ENCODE measurements at regions not wholly inside any gene's neighbourhood (a gene's known extent, or its start where the extent isn't known, plus 50 kb on each side); places are given as distances from the start of the nearest gene placed in this dataset.
"Not testable (repeated sequence)": the region's sequence is repeated elsewhere in the genome, so short reads cannot be mapped to it uniquely, and the experiment has no call there.

- not testable (repeated sequence) for H3K4me1 ChIP-seq (ENCODE audit: control insufficient read depth, insufficient read depth, low read length, poor library complexity, severe bottlenecking); H3K4me3 ChIP-seq (ENCODE audit: low read depth, low read length); H3K9me3 Mint-ChIP-seq; DNase-seq; H3K27me3 ChIP-seq (ENCODE audit: control insufficient read depth, insufficient read depth, low read length); H3K27me3 Mint-ChIP-seq; H3K4me3 Mint-ChIP-seq; H3K9me3 ChIP-seq (ENCODE audit: control insufficient read depth in 2 of 2, low read length in 2 of 2); H3K36me3 Mint-ChIP-seq; H3K27ac Mint-ChIP-seq; H3K27ac ChIP-seq (ENCODE audit: insufficient read depth, low read length, poor library complexity, severe bottlenecking); H3K36me3 ChIP-seq (ENCODE audit: control insufficient read depth, insufficient read depth, low read length); ATAC-seq (ENCODE audit: low read depth in 2 of 2); H3K4me1 Mint-ChIP-seq
Measured at GRCh38 chr2:91520523-91520922, 2829.1 kb downstream of the RPIA start.

GRCh38 chr2:91520972-91521535, 2829.6 kb downstream of the RPIA start:
- not testable (repeated sequence) for H3K4me1 Mint-ChIP-seq; H3K27ac Mint-ChIP-seq; H3K4me1 ChIP-seq (ENCODE audit: control insufficient read depth, insufficient read depth, low read length, poor library complexity, severe bottlenecking); ATAC-seq (ENCODE audit: low read depth in 2 of 2); H3K9me3 ChIP-seq (ENCODE audit: control insufficient read depth in 2 of 2, low read length in 2 of 2); H3K36me3 ChIP-seq (ENCODE audit: control insufficient read depth, insufficient read depth, low read length); H3K4me3 ChIP-seq (ENCODE audit: low read depth, low read length); H3K9me3 Mint-ChIP-seq; H3K27me3 ChIP-seq (ENCODE audit: control insufficient read depth, insufficient read depth, low read length); H3K36me3 Mint-ChIP-seq; H3K4me3 Mint-ChIP-seq; H3K27ac ChIP-seq (ENCODE audit: insufficient read depth, low read length, poor library complexity, severe bottlenecking); DNase-seq; H3K27me3 Mint-ChIP-seq

- H3K9me3 ChIP-seq (ENCODE audit: control insufficient read depth in 2 of 2, low read length in 2 of 2); ATAC-seq (ENCODE audit: low read depth in 2 of 2); H3K4me1 Mint-ChIP-seq; H3K9me3 Mint-ChIP-seq; H3K4me3 ChIP-seq (ENCODE audit: low read depth, low read length); H3K27me3 ChIP-seq (ENCODE audit: control insufficient read depth, insufficient read depth, low read length); H3K4me1 ChIP-seq (ENCODE audit: control insufficient read depth, insufficient read depth, low read length, poor library complexity, severe bottlenecking); H3K27ac Mint-ChIP-seq; DNase-seq; H3K27me3 Mint-ChIP-seq; H3K36me3 ChIP-seq (ENCODE audit: control insufficient read depth, insufficient read depth, low read length); H3K36me3 Mint-ChIP-seq; H3K27ac ChIP-seq (ENCODE audit: insufficient read depth, low read length, poor library complexity, severe bottlenecking); H3K4me3 Mint-ChIP-seq: not testable (repeated sequence)
Measured at GRCh38 chr2:91521944-91522343, 2830.5 kb downstream of the RPIA start.

GRCh38 chr2:91522877-91523276, 2831.4 kb downstream of the RPIA start:
- not testable (repeated sequence) for H3K27me3 Mint-ChIP-seq; H3K36me3 ChIP-seq (ENCODE audit: control insufficient read depth, insufficient read depth, low read length); H3K4me3 ChIP-seq (ENCODE audit: low read depth, low read length); H3K4me3 Mint-ChIP-seq; H3K4me1 Mint-ChIP-seq; H3K9me3 ChIP-seq (ENCODE audit: control insufficient read depth in 2 of 2, low read length in 2 of 2); H3K27me3 ChIP-seq (ENCODE audit: control insufficient read depth, insufficient read depth, low read length); H3K27ac Mint-ChIP-seq; H3K4me1 ChIP-seq (ENCODE audit: control insufficient read depth, insufficient read depth, low read length, poor library complexity, severe bottlenecking); H3K36me3 Mint-ChIP-seq; ATAC-seq (ENCODE audit: low read depth in 2 of 2); H3K9me3 Mint-ChIP-seq; H3K27ac ChIP-seq (ENCODE audit: insufficient read depth, low read length, poor library complexity, severe bottlenecking); DNase-seq

GRCh38 chr2:91523751-91524150, 2832.3 kb downstream of the RPIA start:
- not testable (repeated sequence) for H3K4me1 Mint-ChIP-seq; H3K36me3 ChIP-seq (ENCODE audit: control insufficient read depth, insufficient read depth, low read length); H3K4me3 Mint-ChIP-seq; H3K27me3 Mint-ChIP-seq; H3K27ac ChIP-seq (ENCODE audit: insufficient read depth, low read length, poor library complexity, severe bottlenecking); H3K4me1 ChIP-seq (ENCODE audit: control insufficient read depth, insufficient read depth, low read length, poor library complexity, severe bottlenecking); H3K27ac Mint-ChIP-seq; H3K9me3 Mint-ChIP-seq; ATAC-seq (ENCODE audit: low read depth in 2 of 2); H3K9me3 ChIP-seq (ENCODE audit: control insufficient read depth in 2 of 2, low read length in 2 of 2); H3K4me3 ChIP-seq (ENCODE audit: low read depth, low read length); H3K27me3 ChIP-seq (ENCODE audit: control insufficient read depth, insufficient read depth, low read length); H3K36me3 Mint-ChIP-seq; DNase-seq

GRCh38 chr2:91525587-91525986, 2834.1 kb downstream of the RPIA start:
- not testable (repeated sequence) for H3K4me3 Mint-ChIP-seq; ATAC-seq (ENCODE audit: low read depth in 2 of 2)

GRCh38 chr2:91526083-91526482, 2834.6 kb downstream of the RPIA start:
- not testable (repeated sequence) for H3K4me3 ChIP-seq (ENCODE audit: low read depth, low read length); H3K4me3 Mint-ChIP-seq; H3K36me3 ChIP-seq (ENCODE audit: control insufficient read depth, insufficient read depth, low read length); ATAC-seq (ENCODE audit: low read depth in 2 of 2); H3K4me1 ChIP-seq (ENCODE audit: control insufficient read depth, insufficient read depth, low read length, poor library complexity, severe bottlenecking); H3K27me3 ChIP-seq (ENCODE audit: control insufficient read depth, insufficient read depth, low read length); H3K36me3 Mint-ChIP-seq; H3K9me3 Mint-ChIP-seq; H3K9me3 ChIP-seq (ENCODE audit: control insufficient read depth in 2 of 2, low read length in 2 of 2); H3K4me1 Mint-ChIP-seq; H3K27ac ChIP-seq (ENCODE audit: insufficient read depth, low read length, poor library complexity, severe bottlenecking); H3K27me3 Mint-ChIP-seq; H3K27ac Mint-ChIP-seq; DNase-seq

More at GRCh38 chr2:91525587-91525986, 2834.1 kb downstream of the RPIA start:
- H3K27me3 Mint-ChIP-seq; H3K36me3 ChIP-seq (ENCODE audit: control insufficient read depth, insufficient read depth, low read length); H3K36me3 Mint-ChIP-seq; DNase-seq; H3K4me1 ChIP-seq (ENCODE audit: control insufficient read depth, insufficient read depth, low read length, poor library complexity, severe bottlenecking); H3K27ac Mint-ChIP-seq; H3K27ac ChIP-seq (ENCODE audit: insufficient read depth, low read length, poor library complexity, severe bottlenecking); H3K27me3 ChIP-seq (ENCODE audit: control insufficient read depth, insufficient read depth, low read length); H3K4me3 ChIP-seq (ENCODE audit: low read depth, low read length); H3K4me1 Mint-ChIP-seq; H3K9me3 ChIP-seq (ENCODE audit: control insufficient read depth in 2 of 2, low read length in 2 of 2); H3K9me3 Mint-ChIP-seq: not testable (repeated sequence)

GRCh38 chr2:91527056-91527455, 2835.6 kb downstream of the RPIA start:
- not testable (repeated sequence) for H3K27me3 Mint-ChIP-seq; H3K27ac ChIP-seq (ENCODE audit: insufficient read depth, low read length, poor library complexity, severe bottlenecking); ATAC-seq (ENCODE audit: low read depth in 2 of 2); H3K27me3 ChIP-seq (ENCODE audit: control insufficient read depth, insufficient read depth, low read length); H3K4me1 Mint-ChIP-seq; H3K9me3 Mint-ChIP-seq; H3K4me3 ChIP-seq (ENCODE audit: low read depth, low read length); H3K27ac Mint-ChIP-seq; H3K9me3 ChIP-seq (ENCODE audit: control insufficient read depth in 2 of 2, low read length in 2 of 2); DNase-seq; H3K4me3 Mint-ChIP-seq; H3K36me3 ChIP-seq (ENCODE audit: control insufficient read depth, insufficient read depth, low read length); H3K4me1 ChIP-seq (ENCODE audit: control insufficient read depth, insufficient read depth, low read length, poor library complexity, severe bottlenecking); H3K36me3 Mint-ChIP-seq
